ENCODE measurements at regions not wholly inside any gene's neighbourhood (a gene's known extent, or its start where the extent isn't known, plus 50 kb on each side); places are given as distances from the start of the nearest gene placed in this dataset.

- no peaks in the 10 kb centered on the region for H3K9me3 Mint-ChIP-seq
- Histone ChIP-seq H3K14ac (ENCODE audit: insufficient read depth, low read length) (no peak overlapping the region), H3K18ac (ENCODE audit: insufficient read length, low read depth, low read length) (no peak overlapping the region), H2BK15ac (ENCODE audit: low read depth, low read length) (no peak overlapping the region), H3K9me3 (ENCODE audit: control insufficient read depth, low read depth, low read length) (no peaks in the 10 kb centered on the region), H2BK20ac (ENCODE audit: low read depth, low read length, poor library complexity, severe bottlenecking) (no peak overlapping the region), H3K4me1 (ENCODE audit: insufficient read depth, low read length) (no peaks in the 10 kb centered on the region), H3K27ac (ENCODE audit: insufficient read length, low read depth, low read length) (no peak overlapping the region), H4K20me1 (ENCODE audit: control insufficient read depth, insufficient read depth, insufficient read length) (no peaks in the 10 kb centered on the region), H3K23ac (ENCODE audit: insufficient read length, low read depth, low read length) (no peak overlapping the region), H3K4ac (ENCODE audit: low read depth, low read length) (no peak overlapping the region), H3K9ac (ENCODE audit: extremely low read depth, insufficient read length, low read length) (no peak overlapping the region), H2BK120ac (ENCODE audit: low read depth, low read length, poor library complexity, severe bottlenecking) (no peak overlapping the region), H3K4me2 (ENCODE audit: insufficient read depth, insufficient read length, low read length) (no peak overlapping the region), H4K5ac (ENCODE audit: insufficient read length, low read depth, low read length) (no peak overlapping the region), H3T11ph (ENCODE audit: low read length) (no peak overlapping the region), H4K8ac (replicated peaks; ENCODE audit: insufficient read length, low read depth, low read length) (no peak overlapping the region), H3K27me3 (ENCODE audit: insufficient read depth, low read length) (no peaks in the 10 kb centered on the region), H2BK5ac (ENCODE audit: insufficient read length, low read length) (no peak overlapping the region), H3K56ac (ENCODE audit: insufficient read length, low read depth, low read length) (no peak overlapping the region), H2AK5ac (ENCODE audit: insufficient read length, low read length) (no peak overlapping the region), H2AFZ (ENCODE audit: low read length) (no peak overlapping the region), H3K79me2 (ENCODE audit: insufficient read depth, low read length) (no peaks in the 10 kb centered on the region), H4K91ac (ENCODE audit: insufficient read length, low read depth, low read length) (no peak overlapping the region), H3K79me1 (ENCODE audit: insufficient read depth, low read depth, low read length, poor library complexity, severe bottlenecking) (no peaks in the 10 kb centered on the region), H2BK12ac (ENCODE audit: insufficient read length, low read depth, low read length) (no peak overlapping the region), H3K23me2 (ENCODE audit: insufficient read length, low read depth, low read length, poor library complexity, severe bottlenecking) (no peaks in the 10 kb centered on the region)
- no peak overlapping the region for H3K27ac Mint-ChIP-seq
- H3K4me3 Mint-ChIP-seq, result no peak overlapping the region
- H3K36me3 Mint-ChIP-seq (ENCODE audit: insufficient read depth in 1 of 3, low read depth in 3 of 3), result no peaks in the 10 kb centered on the region
- no peak for DNase-seq
- no peaks in the 10 kb centered on the region for H3K4me1 Mint-ChIP-seq
- TF ChIP-seq, protein P1, sequence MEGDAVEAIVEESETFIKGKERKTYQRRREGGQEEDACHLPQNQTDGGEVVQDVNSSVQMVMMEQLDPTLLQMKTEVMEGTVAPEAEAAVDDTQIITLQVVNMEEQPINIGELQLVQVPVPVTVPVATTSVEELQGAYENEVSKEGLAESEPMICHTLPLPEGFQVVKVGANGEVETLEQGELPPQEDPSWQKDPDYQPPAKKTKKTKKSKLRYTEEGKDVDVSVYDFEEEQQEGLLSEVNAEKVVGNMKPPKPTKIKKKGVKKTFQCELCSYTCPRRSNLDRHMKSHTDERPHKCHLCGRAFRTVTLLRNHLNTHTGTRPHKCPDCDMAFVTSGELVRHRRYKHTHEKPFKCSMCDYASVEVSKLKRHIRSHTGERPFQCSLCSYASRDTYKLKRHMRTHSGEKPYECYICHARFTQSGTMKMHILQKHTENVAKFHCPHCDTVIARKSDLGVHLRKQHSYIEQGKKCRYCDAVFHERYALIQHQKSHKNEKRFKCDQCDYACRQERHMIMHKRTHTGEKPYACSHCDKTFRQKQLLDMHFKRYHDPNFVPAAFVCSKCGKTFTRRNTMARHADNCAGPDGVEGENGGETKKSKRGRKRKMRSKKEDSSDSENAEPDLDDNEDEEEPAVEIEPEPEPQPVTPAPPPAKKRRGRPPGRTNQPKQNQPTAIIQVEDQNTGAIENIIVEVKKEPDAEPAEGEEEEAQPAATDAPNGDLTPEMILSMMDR (conservative IDR thresholded peaks at IDR 0.05), result no peak
- H3K27me3 Mint-ChIP-seq (ENCODE audit: low read depth), result peaks cover 7% of the 10 kb centered on the region; the same call in 1 of the 2 replicates
These were observed 430.2 kb downstream of the MEIS1 start for GRCh38 chr2:66865161-66865560.

All from H9 (cell line).